IPS-NIHi7 (cell line): ENCODE measurements at regions not wholly inside any gene's neighbourhood (a gene's known extent, or its start where the extent isn't known, plus 50 kb on each side); places are given as distances from the start of the nearest gene placed in this dataset.
"Not testable (repeated sequence)": the region's sequence is repeated elsewhere in the genome, so short reads cannot be mapped to it uniquely, and the experiment has no call there.

ENCODE experiments used
- DNase-seq: peaks from one replicate; pipeline ENCODE4 v3.0.0; 2012; ENCODE audit warnings: mixed read lengths; ENCODE audit errors: extremely low spot score

- DNase-seq = no peak
These were observed 518.0 kb upstream of the KLF6 start for GRCh38 chr10:4303045-4303444.

- DNase-seq = no peak
These were observed 516.5 kb upstream of the KLF6 start for GRCh38 chr10:4301291-4302045.

GRCh38 chr10:4296161-4296560, 511.2 kb upstream of the KLF6 start:
- no peak for DNase-seq

DNA sequence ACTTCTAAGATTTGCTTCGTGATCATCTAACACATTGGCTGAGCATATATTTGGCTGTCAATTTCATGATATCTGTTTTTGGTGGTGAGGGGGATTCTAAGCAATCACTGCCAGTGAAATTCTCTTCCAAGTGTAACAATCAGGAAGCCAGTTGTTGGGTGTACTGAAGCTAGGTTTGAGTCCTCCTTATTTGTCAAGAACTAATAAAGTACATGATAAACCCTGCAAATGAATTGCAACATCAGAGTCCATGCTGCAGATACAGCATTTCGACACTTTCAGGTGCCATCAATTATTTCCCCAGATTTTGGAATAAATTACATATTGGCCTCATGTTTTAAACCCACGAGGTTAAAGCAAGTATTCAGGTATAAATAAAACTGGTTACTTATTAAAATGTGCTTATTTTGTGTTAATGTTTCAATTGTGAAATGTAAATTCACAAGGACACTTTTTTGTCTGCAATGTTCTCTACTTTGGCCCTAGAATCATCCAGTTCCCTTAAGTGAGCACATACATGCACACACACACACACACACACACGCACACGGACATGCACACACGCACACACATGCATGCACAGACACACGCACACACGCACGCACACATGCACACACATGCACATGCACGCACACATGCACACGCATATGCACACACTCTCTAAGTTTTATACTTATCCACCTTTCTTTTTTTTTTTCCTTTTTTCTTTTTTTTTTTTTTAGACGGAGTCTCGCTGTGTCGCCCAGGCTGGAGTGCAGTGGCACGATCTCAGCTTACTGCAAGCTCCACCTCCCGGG, 510.2 kb upstream of the KLF6 start:
- no peak for DNase-seq

- no peak for DNase-seq
These were observed 509.3 kb upstream of the KLF6 start for GRCh38 chr10:4294271-4294670.

- no peak for DNase-seq
These were observed 507.0 kb upstream of the KLF6 start for GRCh38 chr10:4291990-4292389.

DNA sequence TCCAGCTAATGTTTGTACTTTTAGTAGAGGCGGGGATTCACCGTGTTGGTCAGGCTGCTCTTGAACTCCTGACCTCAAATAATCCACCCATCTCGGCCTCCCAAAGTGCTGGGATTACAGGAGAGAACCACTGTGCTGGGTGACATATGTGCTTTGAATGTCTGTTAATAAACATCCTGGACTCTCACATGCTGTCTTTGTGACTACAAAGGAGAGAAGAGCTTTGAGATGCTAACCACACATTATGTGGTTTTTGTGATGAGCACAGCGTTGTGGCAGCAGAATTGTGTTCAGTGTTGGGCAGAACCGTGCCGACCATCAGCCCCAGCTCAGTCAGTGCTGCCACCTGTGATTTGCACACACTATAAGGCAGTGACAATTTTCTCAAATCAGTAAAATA, 500.1 kb upstream of the KLF6 start:
- DNase-seq = no peak

GRCh38 chr10:4283846-4284610, 499.0 kb upstream of the KLF6 start:
- DNase-seq = no peak

- DNase-seq = no peak
These were observed 497.5 kb upstream of the KLF6 start for GRCh38 chr10:4282496-4282895.

DNA sequence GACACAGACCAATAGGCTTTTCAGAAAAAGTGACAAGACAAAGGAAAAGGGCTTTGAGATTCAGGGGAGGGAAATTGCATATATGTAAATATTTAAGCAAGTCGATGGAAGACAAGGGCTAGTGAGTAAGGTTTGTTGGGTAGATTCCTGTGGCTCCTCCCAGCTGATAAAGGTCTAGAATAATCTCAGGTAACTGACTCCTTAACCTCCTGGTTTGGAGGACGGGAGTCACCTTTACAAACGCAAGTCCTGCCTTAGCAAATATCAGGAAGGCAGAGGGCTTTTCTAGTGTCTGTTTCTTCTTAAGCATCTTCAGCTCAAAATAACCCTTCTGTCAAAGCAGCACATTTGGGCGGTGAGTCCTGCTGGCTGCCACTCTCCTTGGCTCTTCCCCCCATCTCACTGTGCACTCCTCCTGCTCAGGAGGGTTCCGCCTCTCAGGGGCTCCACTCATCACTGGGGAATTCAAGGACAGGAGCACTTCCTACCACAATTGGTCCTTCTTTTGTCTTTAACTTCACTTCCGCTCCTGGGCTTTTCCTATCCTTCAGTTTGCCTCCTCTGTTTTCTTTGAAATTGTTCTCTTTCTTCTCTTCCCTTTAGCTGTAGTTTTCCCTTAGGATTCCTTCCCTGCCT, 496.3 kb upstream of the KLF6 start:
- no peak for DNase-seq

GRCh38 chr10:4280461-4281189, 495.6 kb upstream of the KLF6 start:
- no peak for DNase-seq

DNA sequence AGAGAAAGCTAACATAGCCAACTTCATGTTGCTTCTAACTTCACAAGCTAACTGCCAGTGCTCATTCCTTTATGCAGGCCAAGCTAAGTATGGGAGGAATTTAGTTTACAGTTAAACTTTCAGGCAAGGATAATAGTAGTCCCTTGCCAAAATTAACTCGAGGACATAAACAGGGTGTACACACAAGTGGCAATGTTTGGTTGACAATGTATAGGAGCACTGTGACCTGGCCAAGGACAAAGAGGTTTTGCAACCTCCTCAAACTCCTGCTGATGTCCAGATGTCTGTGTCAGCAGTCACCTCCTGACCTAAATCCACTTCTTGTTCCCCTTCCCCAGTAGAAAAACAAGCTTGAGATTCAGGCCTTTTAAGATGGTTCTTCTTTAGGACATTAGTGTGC, 494.6 kb upstream of the KLF6 start:
- no peak for DNase-seq

DNA sequence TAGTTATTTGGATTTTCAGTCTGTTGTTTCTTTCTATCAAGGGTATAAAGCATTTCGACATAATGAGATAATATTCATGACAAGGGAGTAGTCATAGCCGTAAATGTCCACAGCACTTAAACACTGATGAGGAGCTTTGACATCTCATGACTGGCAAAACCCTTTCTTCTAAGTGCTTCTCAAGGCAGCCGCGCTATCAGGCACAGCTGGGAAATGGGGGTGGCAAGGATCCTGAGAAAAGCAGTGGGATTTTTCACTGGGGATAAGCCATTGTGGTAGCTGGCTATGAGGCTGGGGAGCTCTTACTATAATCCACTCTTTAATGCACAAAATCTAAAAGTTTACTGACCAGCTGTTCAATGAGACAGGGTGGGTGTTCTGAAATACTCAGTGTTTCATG, 493.2 kb upstream of the KLF6 start:
- no peak for DNase-seq

DNA sequence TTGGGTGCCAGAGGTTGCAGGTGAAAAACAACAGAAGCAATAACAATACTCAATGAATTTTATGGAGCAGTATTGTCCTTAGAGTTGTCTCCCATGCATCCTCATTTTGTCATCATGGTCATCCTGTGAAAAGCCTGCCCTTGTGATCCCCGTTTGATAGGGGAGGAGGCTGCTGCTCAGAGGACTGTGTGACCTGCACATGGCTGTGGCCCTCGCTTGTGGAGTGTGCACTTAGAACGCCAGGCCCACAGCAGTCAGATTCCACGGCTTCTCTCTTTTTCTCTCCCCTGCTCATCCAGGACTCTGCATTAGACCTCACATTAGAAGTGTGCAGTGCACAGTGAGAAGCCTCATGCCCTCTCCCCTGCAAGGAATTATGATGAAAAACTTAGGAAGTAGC, 491.1 kb upstream of the KLF6 start:
- DNase-seq = no peak

GRCh38 chr10:4274671-4275070, 489.7 kb upstream of the KLF6 start:
- not testable (repeated sequence) for DNase-seq

DNA sequence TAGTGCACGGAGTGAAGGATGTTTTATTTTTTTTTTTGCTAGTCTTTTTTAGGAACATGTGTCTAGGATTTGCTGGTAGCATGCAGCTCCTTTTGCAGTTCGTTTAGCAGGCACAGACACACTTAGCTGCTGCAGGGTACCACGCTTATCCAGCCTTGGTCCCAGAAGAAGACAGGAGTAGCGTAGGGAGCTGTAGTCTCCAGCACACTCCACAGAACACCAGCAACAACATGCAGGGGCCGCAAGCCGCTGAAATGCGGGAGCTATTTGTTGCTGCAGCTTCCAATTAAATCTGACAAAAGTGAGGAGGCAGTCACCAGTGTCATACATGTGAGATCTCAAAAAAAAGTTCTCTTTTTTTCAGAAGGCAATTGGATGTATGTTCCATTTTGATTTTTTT, 486.2 kb upstream of the KLF6 start:
- DNase-seq = no peak

GRCh38 chr10:4270116-4270515, 485.1 kb upstream of the KLF6 start:
- no peak for DNase-seq

GRCh38 chr10:4268490-4268889, 483.5 kb upstream of the KLF6 start:
- not testable (repeated sequence) for DNase-seq

DNA sequence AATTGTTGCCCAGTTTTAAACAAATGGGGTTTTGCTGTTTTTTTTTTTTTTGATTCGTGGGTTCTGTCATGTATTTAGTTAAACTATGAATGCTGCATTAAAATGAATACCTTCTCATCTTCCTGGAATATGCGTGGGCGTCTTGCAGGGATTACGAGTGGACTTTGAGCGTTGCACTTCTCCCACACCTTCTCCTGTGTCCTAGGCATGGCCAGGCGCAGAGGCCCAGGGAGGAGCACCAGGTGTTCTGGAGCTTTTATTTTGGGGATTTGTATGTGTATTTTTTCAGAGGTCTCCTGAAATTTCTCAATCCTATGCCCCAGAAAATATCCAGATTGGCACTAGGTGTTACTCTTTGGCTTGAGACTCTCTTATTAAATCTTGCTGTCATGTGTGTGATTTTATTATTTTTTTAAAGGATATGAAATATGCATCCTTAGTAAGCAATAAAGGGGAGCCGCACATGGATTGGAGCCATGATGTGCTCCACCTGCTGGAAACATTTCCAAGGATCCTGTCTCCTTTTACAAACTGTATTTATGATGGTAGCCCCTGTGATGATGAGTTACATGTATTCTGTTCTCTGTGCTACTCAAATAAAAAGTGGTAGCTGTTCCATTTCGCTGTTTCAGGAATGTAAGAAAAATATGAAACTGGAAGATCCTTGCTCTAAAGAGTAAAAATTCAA, 482.2 kb upstream of the KLF6 start:
- DNase-seq = no peak

DNA sequence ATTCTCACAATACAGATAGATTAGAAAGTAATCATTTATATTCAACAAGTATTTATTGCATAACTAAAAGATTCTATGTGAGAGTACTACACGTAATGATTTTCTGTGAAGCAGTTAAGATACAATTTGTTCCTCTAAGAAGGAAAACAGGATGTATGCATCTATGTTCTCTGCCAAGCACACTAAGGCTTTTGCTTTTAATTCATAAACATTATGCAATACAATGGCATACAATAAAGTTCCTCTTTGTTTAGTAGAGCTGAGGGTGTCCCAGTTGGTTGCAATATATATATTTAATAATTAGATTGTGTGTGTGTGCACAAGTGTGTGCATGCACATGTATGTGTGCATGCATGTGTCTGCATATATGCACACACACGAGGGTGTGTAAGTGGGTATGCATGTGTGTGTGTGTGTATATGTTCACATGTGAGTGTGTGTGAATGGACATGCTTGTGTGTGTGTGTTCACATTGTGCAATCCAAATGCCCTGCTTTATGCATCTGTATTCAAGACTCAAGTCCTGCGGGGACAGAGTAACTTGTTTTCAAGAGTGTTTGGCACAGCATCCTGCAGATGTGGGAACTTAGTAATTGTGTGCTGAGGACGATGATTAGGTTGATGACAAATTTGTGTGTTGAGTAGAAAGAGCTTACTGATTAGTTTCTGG, 481.5 kb upstream of the KLF6 start:
- DNase-seq = no peak
